ENCODE measurements at regions not wholly inside any gene's neighbourhood (a gene's known extent, or its start where the extent isn't known, plus 50 kb on each side); places are given as distances from the start of the nearest gene placed in this dataset.

GRCh38 chr3:120854908-120855526, 53.0 kb upstream of the STXBP5L start:
- Histone ChIP-seq H3K79me2 (ENCODE audit: low read length) (no peaks in the 10 kb centered on the region), H3K27me3 (ENCODE audit: low read depth, low read length) (peaks cover 23% of the 10 kb centered on the region), H3K4me3 (ENCODE audit: low read length) (no peak overlapping the region), H4K20me1 (ENCODE audit: insufficient read depth, low read length) (no peaks in the 10 kb centered on the region), H3K36me3 (replicated peaks; ENCODE audit: low read depth, low read length) (no peaks in the 10 kb centered on the region), H3K4me1 (ENCODE audit: low read length) (peaks cover 7% of the 10 kb centered on the region; the same call in 1 of the 2 replicates), H2AFZ (ENCODE audit: low read depth, low read length) (no peak overlapping the region), H3K4me2 (ENCODE audit: low read length) (no peak overlapping the region), H3K27ac (ENCODE audit: low read length) (no peak overlapping the region), H3K9ac (ENCODE audit: low read length) (no peak overlapping the region), H3K9me3 (ENCODE audit: insufficient read depth, low read length) (no peaks in the 10 kb centered on the region)
- TF ChIP-seq CTCF (IDR thresholded peaks at IDR 0.05; ENCODE audit: low read depth, low read length) (no peak), EZH2phosphoT487 (IDR thresholded peaks at IDR 0.05; ENCODE audit: low read depth) (no peak)

GRCh38 chr3:120855665-120856437, 52.2 kb upstream of the STXBP5L start:
- H2AFZ ChIP-seq (ENCODE audit: low read depth, low read length) = no peak overlapping the region
- no peak for TF ChIP-seq CTCF (IDR thresholded peaks at IDR 0.05; ENCODE audit: low read depth, low read length)
- TF ChIP-seq EZH2phosphoT487 (IDR thresholded peaks at IDR 0.05; ENCODE audit: low read depth) = no peak
- no peak overlapping the region for H3K4me3 ChIP-seq (ENCODE audit: low read length)
- H3K27ac ChIP-seq (ENCODE audit: low read length) = no peak overlapping the region
- no peak overlapping the region for H3K9ac ChIP-seq (ENCODE audit: low read length)
- no peaks in the 10 kb centered on the region for H3K36me3 ChIP-seq (replicated peaks; ENCODE audit: low read depth, low read length)
- H3K9me3 ChIP-seq (ENCODE audit: insufficient read depth, low read length) = no peaks in the 10 kb centered on the region
- H4K20me1 ChIP-seq (ENCODE audit: insufficient read depth, low read length) = no peaks in the 10 kb centered on the region
- peaks cover 7% of the 10 kb centered on the region; the same call in 1 of the 2 replicates for H3K4me1 ChIP-seq (ENCODE audit: low read length)
- H3K27me3 ChIP-seq (ENCODE audit: low read depth, low read length) = peaks cover 18% of the 10 kb centered on the region
- H3K4me2 ChIP-seq (ENCODE audit: low read length) = no peak overlapping the region
- no peaks in the 10 kb centered on the region for H3K79me2 ChIP-seq (ENCODE audit: low read length)

Measured in OCI-LY3 (cell line).